Fibroblast of lung (primary cell): ENCODE measurements at regions not wholly inside any gene's neighbourhood (a gene's known extent, or its start where the extent isn't known, plus 50 kb on each side); places are given as distances from the start of the nearest gene placed in this dataset.
A peak's percentile ranks its signal among the peaks of the same experiment; 100 is the strongest.

Source experiments
- DNase-seq, 2 donors: peaks; one replicate each; pipeline versions ENCODE4 v3.0.0 to v3.0.0-alpha.2; 2010; ENCODE audit warnings: low read depth in 2 of 2
- H2AFZ ChIP-seq: 2 replicates; pipeline ENCODE4 v1.5.1; 2012; ENCODE audit warnings: low read length, control low read depth, inconsistent platforms
- H3K27ac ChIP-seq: 2 replicates; pipeline ENCODE4 v1.5.1; 2011; ENCODE audit warnings: low read length, control low read depth; ENCODE audit not compliant: insufficient read depth
- H3K27me3 ChIP-seq: 2 replicates; pipeline ENCODE4 v1.5.1; 2011; ENCODE audit warnings: mild to moderate bottlenecking, low read length; ENCODE audit not compliant: control insufficient read depth, insufficient read depth
- H3K36me3 ChIP-seq: 2 replicates; pipeline ENCODE4 v1.5.1; 2011; ENCODE audit warnings: low read length; ENCODE audit not compliant: control insufficient read depth, insufficient read depth
- H3K4me1 ChIP-seq: 2 replicates; pipeline ENCODE4 v1.5.1; 2011; ENCODE audit warnings: low read length; ENCODE audit not compliant: control insufficient read depth, insufficient read depth; ENCODE audit errors: extremely low read depth
- H3K4me2 ChIP-seq: 2 replicates; pipeline ENCODE4 v1.5.1; 2011; ENCODE audit warnings: low read length, control low read depth; ENCODE audit not compliant: insufficient read depth; ENCODE audit errors: extremely low read depth
- H3K4me3 ChIP-seq, 4 experiments: fragments of 200-600 bp in 1 of 4; sonication (generic) in 1 of 4; replicated peaks in 1 of 4; 2 replicates each; pipeline ENCODE4 v1.5.1; 2011 to 2016; ENCODE audit warnings: low read length in 4 of 4, low read depth in 3 of 4, mild to moderate bottlenecking in 3 of 4, control low read depth in 2 of 4, inconsistent platforms in 1 of 4, mixed read lengths in 1 of 4; ENCODE audit not compliant: insufficient read depth in 1 of 4; ENCODE audit errors: control extremely low read depth in 1 of 4
- H3K79me2 ChIP-seq: 2 replicates; pipeline ENCODE4 v1.5.1; 2012; ENCODE audit warnings: mild to moderate bottlenecking, low read length, inconsistent platforms; ENCODE audit not compliant: control insufficient read depth, insufficient read depth
- H3K9ac ChIP-seq: 2 replicates; pipeline ENCODE4 v1.5.1; 2011; ENCODE audit warnings: mild to moderate bottlenecking, low read length, control low read depth; ENCODE audit not compliant: insufficient read depth
- H3K9me3 ChIP-seq: 2 replicates; pipeline ENCODE4 v1.5.1; 2012; ENCODE audit warnings: low read depth, low read length; ENCODE audit not compliant: control insufficient read depth, insufficient read depth
- H4K20me1 ChIP-seq: 2 replicates; pipeline ENCODE4 v1.5.1; 2011; ENCODE audit warnings: low read length; ENCODE audit not compliant: control insufficient read depth, insufficient read depth; ENCODE audit errors: extremely low read depth
- CTCF ChIP-seq, 2 donors: IDR thresholded peaks in 1 of 2; conservative IDR thresholded peaks in 1 of 2; 1 replicate in 1 of 2; 2 replicates in 1 of 2; pipeline ENCODE4 v1.5.1; 2011 to 2012; ENCODE audit warnings: low read length in 2 of 2, control low read depth in 1 of 2, inconsistent platforms in 1 of 2, low read depth in 1 of 2, mild to moderate bottlenecking in 1 of 2
- EZH2 ChIP-seq: IDR thresholded peaks from 2 replicates; pipeline ENCODE4 v1.5.1; 2012; ENCODE audit warnings: low read length, control low read depth, mild to moderate bottlenecking; ENCODE audit errors: missing control alignments

GRCh38 chr10:3935141-3935540, 150.1 kb upstream of the KLF6 start:
- peak overlapping the region; percentile 57 for H2AFZ ChIP-seq
- peak overlapping the region; percentile 92 for H3K27ac ChIP-seq
- peak overlapping the region; percentile 55 for H3K9ac ChIP-seq
- H3K79me2 ChIP-seq, result no peaks in the 10 kb centered on the region
- peak overlapping the region; percentile 82 for H3K4me2 ChIP-seq
- peak overlapping the region; percentile 30 to 46 (median 36) for H3K4me3 ChIP-seq
- H3K4me1 ChIP-seq, result no peaks in the 10 kb centered on the region
- no peaks in the 10 kb centered on the region for H3K9me3 ChIP-seq
- no peaks in the 10 kb centered on the region for H3K36me3 ChIP-seq
- TF ChIP-seq EZH2 (no peak), CTCF (conservative IDR thresholded peaks at IDR 0.05 in 1 of 2, IDR thresholded peaks at IDR 0.05 in 1 of 2; ENCODE audit: low read depth in 1 of 2, low read length in 2 of 2) (no peak)
- peak; percentile 77 to 95 for DNase-seq
- no peaks in the 10 kb centered on the region for H4K20me1 ChIP-seq
- H3K27me3 ChIP-seq, result no peaks in the 10 kb centered on the region

- TF ChIP-seq EZH2 (no peak), CTCF (conservative IDR thresholded peaks at IDR 0.05 in 1 of 2, IDR thresholded peaks at IDR 0.05 in 1 of 2; ENCODE audit: low read depth in 1 of 2, low read length in 2 of 2) (no peak)
- Histone ChIP-seq H3K27me3 (no peaks in the 10 kb centered on the region), H3K79me2 (no peaks in the 10 kb centered on the region), H4K20me1 (no peaks in the 10 kb centered on the region), H3K36me3 (no peaks in the 10 kb centered on the region), H3K4me2 (no peak overlapping the region), H3K4me3 (no peak overlapping the region), H3K9ac (no peak overlapping the region), H3K27ac (no peak overlapping the region), H3K4me1 (no peaks in the 10 kb centered on the region), H3K9me3 (no peaks in the 10 kb centered on the region), H2AFZ (no peak overlapping the region)
- DNase-seq, result no peak
Measured at GRCh38 chr10:3933733-3934132, 148.7 kb upstream of the KLF6 start.

- no peak overlapping the region for H2AFZ ChIP-seq
- DNase-seq, result no peak
- H3K27me3 ChIP-seq, result no peaks in the 10 kb centered on the region
- no peaks in the 10 kb centered on the region for H3K79me2 ChIP-seq
- H3K36me3 ChIP-seq, result no peaks in the 10 kb centered on the region
- TF ChIP-seq EZH2 (no peak), CTCF (conservative IDR thresholded peaks at IDR 0.05 in 1 of 2, IDR thresholded peaks at IDR 0.05 in 1 of 2; ENCODE audit: low read depth in 1 of 2, low read length in 2 of 2) (no peak)
- H3K9ac ChIP-seq, result no peak overlapping the region
- H3K4me2 ChIP-seq, result no peak overlapping the region
- no peaks in the 10 kb centered on the region for H3K9me3 ChIP-seq
- no peak overlapping the region for H3K4me3 ChIP-seq
- H3K4me1 ChIP-seq, result no peaks in the 10 kb centered on the region
- no peaks in the 10 kb centered on the region for H4K20me1 ChIP-seq
- H3K27ac ChIP-seq, result no peak overlapping the region
Measured at GRCh38 chr10:3932597-3933375, 147.8 kb upstream of the KLF6 start.
